HG02623 (cell line): ENCODE measurements at regions not wholly inside any gene's neighbourhood (a gene's known extent, or its start where the extent isn't known, plus 50 kb on each side); places are given as distances from the start of the nearest gene placed in this dataset.
"Not testable (repeated sequence)": the region's sequence is repeated elsewhere in the genome, so short reads cannot be mapped to it uniquely, and the experiment has no call there.

ENCODE experiments used
- ATAC-seq: cut with Tn5 transposase; IDR thresholded peaks from one replicate; pipeline ENCODE4 v1.9.1; 2021; ENCODE audit warnings: moderate library complexity; ENCODE audit not compliant: unreplicated experiment

DNA sequence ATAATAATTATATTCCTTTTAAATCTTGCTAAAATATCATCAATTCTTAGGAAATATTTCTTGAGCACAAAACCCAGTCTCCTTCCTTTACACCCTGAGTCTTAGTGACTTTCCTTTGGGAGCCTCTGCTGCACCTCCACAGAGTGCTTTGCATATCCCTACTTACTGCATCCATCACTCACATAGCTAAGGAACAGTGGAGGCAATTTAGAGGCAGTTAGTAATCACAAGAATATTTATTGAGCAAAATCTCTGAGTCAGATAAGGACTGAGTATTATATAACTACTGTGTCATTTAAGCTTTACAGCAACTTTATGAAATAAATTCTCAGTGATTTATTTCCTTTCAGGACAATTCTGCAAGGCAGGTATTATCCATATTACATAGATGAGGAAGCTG, 327.7 kb downstream of the TMX3 start:
- ATAC-seq, result no peak

DNA sequence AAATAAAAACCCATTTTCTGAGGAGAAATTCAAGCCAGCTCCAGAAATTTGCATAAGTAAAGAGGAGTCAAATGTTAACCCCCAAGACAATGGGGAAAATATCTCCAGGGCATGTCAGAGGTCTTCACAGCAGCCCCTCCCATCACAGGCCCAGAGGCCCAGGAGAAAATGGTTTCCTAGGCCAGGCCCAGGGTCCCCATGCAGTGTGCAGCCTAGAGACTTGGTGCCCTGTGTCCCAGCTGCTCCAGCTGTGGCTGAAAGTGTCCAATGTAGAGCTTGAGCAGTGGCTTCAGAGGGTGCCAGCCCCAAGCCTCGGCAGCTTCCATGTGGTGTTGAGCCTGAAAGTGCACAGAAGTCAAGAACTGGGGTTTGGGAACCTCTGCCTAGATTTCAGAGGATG, 330.9 kb downstream of the TMX3 start:
- not testable (repeated sequence) for ATAC-seq

DNA sequence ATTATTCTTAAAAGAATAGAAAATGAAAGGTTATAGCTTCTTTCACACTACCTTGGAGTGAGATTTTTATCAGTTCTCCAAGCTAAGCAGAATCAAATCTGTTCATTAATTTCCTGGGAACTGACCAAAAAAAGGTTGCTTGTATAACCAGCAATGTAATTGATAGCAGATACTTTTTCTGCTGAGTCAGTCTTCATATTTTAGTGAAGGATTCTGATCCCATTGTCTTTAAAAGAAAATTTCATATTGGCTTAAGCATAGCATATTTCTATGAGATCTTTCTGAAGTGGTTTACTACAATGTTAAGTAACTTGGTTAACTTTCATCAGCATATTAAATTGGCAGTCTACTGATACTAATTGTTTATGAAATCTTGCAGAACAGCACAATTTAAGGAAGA, 338.0 kb downstream of the TMX3 start:
- no peak for ATAC-seq

DNA sequence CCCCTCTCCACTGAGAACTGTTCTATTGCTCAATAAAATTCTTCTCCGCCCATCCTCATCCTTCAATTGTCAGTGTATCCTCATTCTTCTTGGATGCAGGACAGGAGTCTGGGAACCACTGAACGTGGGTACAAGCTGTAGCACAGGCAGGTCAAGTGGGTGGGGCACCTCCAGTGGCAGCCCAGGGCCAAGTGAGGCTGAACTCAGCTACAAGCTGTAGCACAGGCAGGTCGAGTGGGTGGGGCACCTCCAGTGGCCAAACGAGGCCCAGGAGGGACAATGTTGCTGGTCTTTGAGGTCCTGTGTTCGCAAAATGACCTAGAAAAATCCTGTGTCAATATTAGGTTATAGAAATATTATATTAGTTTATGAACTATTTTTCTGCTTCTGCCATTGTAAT, 352.0 kb downstream of the TMX3 start:
- ATAC-seq, result no peak

DNA sequence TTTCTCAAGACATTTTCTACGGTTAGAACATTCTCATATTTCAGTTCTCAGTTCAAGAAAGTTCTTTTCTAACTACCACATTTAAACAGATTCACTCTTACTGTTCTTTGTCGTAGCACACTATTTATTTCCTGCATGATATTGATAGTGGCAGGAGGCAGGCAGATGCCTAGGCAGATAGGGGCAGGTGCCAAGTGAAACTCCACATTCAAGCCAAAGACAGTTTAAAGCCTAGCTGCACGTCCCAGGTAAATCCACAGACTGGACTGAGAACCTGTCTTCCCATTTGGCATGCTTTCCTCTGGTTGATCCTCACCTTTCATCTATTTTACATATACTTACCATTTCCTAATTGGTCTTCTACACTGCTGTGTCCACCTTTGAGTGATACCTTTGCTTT, 359.3 kb downstream of the TMX3 start:
- no peak for ATAC-seq

DNA sequence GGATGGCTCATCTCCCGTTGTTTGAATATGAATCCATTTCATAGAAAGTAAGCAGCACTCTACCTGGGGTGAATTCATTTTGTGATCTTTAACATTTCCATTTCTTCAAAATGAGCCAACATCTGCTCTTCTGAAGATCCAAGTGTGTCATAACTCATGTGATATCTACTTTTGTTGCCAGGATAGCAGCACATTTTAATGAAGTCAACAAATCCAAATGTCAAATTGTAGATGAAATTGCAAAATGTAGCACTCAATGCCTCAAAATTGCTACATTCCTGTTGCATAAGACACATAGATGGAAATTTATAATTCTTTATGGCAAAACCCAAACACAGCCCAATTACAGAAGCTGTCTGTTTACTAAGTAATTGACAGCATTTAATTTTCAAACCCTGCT, 360.7 kb downstream of the TMX3 start:
- no peak for ATAC-seq

DNA sequence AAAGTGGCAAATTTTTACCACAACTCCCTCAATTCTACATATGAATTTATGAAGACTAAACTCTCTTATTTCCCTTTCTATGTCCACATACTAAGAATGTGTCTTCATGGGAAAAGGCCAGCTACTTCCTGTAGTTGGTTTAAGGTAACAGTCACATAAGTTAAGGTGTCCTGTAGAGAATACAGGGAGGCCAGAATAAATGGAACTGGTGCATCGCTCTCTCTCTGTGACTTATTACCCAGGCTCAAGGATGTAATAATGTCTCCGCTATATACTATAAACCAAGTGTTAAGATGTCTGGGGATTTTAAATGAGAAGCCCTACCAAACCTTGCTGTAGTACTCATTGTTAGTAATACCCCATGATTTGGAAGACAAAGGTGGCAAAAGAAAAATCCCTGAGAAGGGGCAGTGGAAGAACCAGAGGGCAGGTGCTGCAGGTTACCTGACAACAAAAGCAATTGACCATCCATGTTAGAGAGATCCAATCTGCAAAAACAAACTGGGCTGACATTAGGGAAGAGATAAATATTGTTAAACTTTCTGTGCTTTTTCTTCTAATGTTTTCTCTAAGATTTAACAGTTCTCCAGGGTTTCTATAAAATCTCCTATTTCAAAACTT, 372.8 kb downstream of the TMX3 start:
- no peak for ATAC-seq

DNA sequence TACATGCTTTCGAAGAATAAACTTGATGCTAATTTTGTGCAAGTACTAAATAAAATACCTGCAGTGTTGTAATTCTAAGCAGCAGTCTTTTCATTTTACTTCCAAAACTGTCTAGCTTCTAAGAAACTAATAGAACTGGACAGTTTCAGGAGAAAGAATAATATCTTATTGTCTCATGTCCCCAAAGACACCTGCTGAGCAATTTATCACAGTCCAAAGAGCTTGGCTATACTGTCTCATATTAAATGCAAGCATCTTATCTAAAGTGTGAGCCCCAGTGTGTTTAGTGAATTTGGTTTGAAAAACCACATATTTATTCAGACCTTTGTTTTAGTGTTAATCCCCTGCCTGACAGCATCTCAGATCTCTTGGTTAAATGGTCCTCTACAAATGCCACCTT, 374.3 kb downstream of the TMX3 start:
- no peak for ATAC-seq

DNA sequence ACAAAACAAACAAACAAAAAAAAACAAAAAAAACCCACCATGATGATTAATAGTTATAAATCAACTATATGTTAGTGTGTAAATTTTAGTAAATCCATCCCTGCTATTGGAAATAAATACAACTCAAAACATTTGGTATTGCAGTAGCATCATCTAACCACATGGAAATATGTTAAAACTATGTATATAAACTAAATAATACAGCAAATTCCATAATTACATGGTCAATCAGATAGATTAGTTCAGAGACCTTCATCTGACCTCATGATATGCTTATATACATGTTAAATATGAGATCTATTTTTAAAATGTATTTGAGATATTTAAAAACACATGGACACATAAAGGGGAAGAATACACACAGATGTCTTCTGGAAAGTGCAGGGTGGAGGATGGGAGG, 384.2 kb downstream of the TMX3 start:
- no peak for ATAC-seq

DNA sequence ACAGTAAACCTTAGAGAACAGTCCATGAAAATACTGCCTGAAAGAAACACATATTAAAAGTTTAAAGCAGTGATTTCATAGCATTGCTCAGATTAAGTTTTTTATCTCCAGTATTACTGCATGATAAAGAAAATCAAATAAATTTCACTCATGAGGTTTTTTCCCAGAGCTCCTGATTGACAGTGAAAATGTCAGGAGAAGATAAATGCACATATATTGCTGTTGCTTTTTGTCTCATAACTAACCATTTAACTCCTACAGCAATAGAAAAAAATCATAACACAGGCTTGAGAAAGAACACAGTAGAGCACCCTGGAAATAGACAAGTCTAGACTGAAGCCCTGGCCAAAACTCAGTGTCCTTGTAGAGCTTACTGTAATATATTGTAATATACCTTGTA, 391.0 kb downstream of the TMX3 start:
- no peak for ATAC-seq

DNA sequence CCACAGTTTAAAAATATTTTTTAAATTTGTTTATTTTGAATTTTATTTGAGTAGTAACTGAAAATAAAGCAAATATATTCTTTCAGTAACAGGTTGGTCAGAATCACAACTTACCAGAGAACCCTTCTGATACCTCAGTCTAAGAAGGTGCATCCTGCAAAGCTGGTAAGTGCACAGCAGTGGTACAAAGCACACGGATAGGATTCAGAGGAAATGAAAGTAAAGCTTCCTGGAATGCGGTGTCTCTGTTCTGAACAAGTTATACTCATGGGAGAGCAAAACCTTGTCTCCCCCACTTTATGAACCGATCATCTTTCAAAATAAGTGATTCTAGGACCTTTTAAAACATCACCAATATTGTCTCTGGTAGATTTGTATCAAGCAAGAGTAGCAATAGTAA, 398.3 kb downstream of the TMX3 start:
- no peak for ATAC-seq

DNA sequence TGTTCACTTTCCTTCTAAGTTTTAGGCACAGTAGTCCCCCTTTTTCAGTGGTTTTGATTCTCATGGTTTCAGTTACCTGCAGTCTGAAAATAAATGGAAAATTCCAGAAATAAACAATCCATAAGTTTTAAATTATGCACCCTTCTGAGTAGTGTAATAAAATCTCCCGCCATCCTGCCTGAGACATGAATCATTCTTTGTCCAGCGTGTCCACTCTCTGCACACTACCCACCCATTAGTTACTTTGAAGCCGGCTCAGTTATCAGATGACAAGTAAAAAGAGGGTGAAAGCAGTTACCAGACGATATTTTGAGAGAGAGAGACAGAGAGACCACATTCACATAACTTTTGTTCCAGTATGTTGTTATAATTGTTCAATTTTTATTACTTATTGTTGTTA, 400.5 kb downstream of the TMX3 start:
- ATAC-seq, result no peak

DNA sequence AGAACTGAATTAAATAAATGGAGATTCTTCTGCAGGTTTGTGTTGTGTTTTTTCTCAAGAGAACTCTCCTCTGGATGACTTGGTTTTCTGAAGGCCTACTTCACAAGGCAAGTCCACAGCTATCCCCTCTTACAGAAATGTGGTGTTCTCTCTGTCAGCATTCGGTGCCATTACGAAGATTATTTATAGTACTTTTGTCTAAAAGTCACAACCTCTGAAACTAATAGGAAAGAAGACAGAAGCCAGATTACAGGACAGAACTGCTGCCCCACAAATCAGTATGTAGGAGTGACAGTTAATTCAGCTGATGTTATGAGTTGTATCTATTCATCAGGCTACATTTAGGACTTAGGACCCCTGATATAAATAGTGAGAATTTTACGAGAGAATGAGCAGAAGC, 413.5 kb downstream of the TMX3 start:
- no peak for ATAC-seq

DNA sequence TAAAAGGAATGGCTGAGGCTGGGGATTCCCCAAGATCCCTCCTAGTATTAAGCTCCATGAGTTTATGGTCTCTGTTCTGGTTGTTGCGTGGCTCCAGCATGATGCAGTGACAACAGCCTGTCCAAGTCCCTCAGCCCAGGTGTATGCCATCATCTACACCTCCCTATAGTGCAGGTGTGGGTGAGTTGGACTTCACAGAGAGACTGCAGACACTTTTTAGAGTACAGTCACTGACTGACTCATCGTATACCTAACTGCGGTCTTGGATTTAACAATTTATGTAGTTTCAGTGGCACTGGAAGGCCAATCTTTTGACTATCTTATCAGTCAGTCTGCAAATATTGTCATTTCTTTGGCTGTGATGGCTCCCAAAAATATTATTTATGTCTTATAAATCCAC, 415.0 kb downstream of the TMX3 start:
- no peak for ATAC-seq

DNA sequence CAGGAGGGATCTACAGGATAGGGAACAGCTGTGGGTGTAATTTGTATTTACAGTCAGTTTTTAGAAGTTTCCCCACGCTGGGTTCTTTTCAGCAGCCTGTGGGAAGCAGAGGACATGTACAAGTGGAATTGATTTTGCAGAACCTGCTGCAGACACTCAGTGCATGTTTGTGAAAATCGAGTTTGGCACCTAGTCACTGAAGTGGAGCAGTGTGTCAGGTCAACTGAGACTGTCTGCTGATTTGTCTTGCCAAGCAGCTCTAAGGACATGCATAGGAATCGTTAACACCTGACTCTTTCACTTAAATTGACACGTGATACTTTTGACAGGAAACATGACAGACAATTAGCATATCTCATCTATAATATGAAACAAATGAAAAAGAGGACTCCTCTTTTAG, 416.6 kb downstream of the TMX3 start:
- no peak for ATAC-seq

DNA sequence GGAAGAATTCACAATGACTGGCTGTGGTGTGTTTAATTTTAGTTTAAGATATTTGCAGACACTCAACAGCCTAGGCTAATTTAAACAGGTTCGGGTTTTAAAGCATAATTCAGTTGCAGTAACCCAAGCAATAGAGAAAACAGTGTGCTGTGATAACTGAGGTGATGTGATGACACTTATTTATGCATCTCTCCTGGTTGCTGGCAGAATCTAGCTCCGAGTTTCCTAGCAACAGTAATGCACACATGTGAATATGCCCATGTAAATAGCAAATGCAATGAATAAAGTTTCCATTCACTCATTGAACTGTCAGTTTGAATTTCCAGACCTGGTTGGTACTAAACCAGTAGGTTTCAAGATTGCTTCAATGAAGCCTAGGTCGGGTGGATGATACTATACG, 426.5 kb downstream of the TMX3 start:
- ATAC-seq, result no peak

DNA sequence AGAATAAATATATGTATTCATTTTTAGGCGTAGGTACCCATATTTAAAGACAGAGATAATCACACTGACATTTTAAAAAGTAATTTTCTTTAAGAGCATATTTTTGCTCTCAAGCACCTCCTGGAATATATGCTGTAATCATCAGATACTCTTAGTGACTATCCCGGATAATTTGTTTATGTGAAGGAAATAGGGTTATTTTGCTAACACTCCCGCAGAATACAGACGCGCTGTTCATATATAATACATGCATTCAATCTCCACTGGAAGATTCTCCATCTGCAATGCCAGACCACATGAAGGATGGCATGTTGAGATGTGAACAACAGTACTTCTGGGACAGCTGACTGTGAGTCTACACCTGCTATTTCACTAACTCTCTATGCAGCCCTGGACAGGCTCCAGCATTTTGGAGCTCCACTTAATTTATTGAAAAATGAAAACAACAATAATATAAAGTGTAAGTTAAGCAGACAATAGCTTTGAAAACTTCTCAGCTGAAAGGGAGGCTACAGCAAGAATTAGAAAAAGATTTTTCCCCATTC, 430.6 kb downstream of the TMX3 start:
- ATAC-seq, result no peak

DNA sequence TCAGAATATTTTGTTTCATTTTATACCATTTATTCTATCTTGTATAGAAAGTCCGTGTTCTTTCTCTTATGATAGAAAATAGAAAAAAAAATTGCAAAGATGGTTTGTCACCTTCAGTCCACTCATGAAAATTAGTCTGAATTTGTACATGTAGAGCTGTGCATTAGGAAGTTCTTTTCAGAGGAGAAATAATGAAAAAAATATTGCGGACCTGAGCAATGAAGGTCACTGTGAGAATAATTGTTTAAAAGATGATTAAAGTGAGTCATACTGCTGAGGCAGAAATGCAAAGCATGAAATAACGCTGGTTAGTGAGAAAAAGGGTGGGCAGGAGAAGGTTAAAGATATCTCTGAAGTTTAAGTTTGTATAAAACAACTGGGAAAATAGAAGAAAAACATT, 431.1 kb downstream of the TMX3 start:
- no peak for ATAC-seq

DNA sequence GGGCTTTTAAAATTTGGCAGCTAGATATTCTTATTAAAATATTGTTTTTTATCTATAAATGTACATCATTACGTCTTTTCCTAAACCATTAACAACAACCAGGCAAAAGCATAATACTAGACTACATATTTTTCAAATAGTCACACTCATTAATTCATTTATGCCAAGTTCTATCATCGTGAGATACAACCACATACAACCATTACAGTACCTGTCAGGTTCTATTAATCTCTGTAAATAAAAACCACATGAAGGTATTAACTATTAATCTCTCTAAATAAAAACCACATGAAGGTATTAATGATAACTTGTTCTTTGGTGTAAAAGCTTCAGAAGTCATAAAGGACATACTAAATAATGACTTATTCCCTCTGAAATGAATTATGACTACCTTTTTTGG, 432.7 kb downstream of the TMX3 start:
- no peak for ATAC-seq

DNA sequence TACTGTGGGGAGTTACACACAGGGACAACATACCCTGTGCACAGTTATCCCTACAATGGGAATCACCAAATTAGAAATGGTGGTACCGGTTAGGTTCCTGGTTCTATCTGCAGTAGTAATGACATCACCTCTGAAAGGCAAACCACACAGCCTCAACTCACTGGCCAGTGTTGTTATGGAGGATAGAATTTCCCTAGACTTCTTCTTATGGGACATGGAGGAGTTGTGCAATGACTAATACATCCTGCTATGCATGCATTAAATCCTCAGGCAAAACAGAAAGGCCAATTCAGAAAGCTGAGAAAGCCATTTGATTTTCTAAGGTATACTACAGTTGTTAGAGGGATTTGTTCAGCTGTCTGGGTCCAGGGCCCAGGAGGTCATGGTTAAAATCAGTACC, 439.3 kb downstream of the TMX3 start:
- no peak for ATAC-seq

DNA sequence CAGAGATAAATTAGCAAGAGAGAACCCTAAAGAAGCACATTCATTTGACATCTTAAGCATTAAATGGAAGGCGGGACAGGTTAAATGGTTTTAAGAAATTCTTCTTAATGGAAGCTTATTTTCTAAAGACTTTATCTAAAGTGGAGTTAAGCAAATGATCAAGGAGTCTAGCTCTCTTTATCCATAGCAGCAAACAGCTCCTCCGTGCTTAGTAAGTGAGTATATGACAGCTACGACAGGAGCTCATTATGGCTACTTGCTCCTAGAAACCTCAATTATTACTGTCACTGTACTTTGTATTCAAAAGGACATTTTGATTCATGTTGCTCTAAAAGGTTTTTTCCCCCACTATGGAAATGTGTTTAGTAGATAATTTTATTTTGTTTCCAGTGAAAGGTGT, 444.9 kb downstream of the TMX3 start:
- no peak for ATAC-seq

DNA sequence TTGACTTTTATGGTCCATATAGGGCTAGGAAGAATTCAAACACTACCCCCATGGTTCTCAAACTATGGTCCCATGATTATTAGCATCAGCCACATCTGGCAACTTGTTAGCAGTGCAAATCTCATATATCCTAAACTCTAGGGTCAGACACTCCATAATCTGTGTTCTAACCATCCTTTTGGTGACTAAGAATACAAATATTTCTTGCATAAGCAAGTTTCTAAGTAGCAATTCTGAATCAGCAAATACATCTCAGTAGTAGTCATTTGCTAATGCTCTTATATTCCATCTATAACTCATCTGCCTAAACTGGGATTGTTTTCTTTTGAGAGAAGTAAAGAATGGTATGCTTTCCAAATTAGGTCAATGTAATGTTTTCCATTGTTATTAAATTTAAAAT, 447.3 kb downstream of the TMX3 start:
- no peak for ATAC-seq

DNA sequence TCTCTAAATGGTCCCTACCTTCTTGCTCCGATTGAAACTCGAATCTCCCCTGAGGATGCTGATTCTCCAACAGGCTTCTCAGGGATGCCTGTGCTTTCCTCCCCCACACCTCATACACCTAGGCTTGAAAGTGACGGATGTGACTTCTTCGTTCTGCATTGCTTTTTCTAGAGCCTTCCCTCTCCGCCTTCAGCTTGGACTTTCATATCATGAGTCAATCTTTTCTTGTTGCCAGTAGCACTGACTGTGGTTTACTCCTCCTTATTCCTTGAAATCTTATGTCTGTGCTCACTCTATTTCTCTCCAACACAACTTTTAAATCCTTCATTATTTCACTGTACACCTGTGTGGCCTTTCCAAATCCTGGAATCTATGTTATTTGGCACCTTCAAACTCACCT, 451.4 kb downstream of the TMX3 start:
- no peak for ATAC-seq
